H1 (cell line): ENCODE measurements at regions not wholly inside any gene's neighbourhood (a gene's known extent, or its start where the extent isn't known, plus 50 kb on each side); places are given as distances from the start of the nearest gene placed in this dataset.

Experiments
- CTCF ChIA-PET: fragments of 300-600 bp; sonication (Branson Sonifier 250); formaldehyde crosslinking; loops from one replicate; lab custom pipeline; 2021; ENCODE audit not compliant: partially characterized antibody; lab: Charles Lee
- POLR2A ChIA-PET: fragments of 300-600 bp; sonication (Branson Sonifier 250); formaldehyde crosslinking; loops from one replicate; lab custom pipeline; 2021; ENCODE audit warnings: inconsistent platforms; ENCODE audit not compliant: partially characterized antibody; lab: Charles Lee
- DNase-seq, 2 experiments: peaks; one replicate each; pipeline versions ENCODE4 v3.0.0 to v3.0.0-alpha.2; 2010 to 2022; ENCODE audit warnings: low spot score in 2 of 2, low read depth in 1 of 2, mixed read lengths in 1 of 2
- FAIRE-seq: peaks from 2 replicates; lab custom pipeline; 2011; peaks lifted over from hg19 to GRCh38; lab: Jason Lieb, UNC
- H2AFZ ChIP-seq: 2 replicates; pipeline ENCODE4 v1.8.1; 2012; ENCODE audit warnings: low read length, inconsistent platforms
- H2AK5ac ChIP-seq: 2 replicates; pipeline ENCODE4 v1.6.1; 2013; ENCODE audit warnings: low read depth, low read length
- H2BK120ac ChIP-seq: replicated peaks from 2 replicates; pipeline ENCODE3; 2013; ENCODE audit warnings: low read depth, low read length, inconsistent platforms
- H2BK12ac ChIP-seq: 2 replicates; pipeline ENCODE4 v1.6.1; 2013; ENCODE audit warnings: low read depth, low read length
- H2BK15ac ChIP-seq: 2 replicates; pipeline ENCODE4 v1.6.1; 2013; ENCODE audit warnings: low read length
- H2BK20ac ChIP-seq: 2 replicates; pipeline ENCODE4 v1.6.1; 2013; ENCODE audit warnings: low read length
- H2BK5ac ChIP-seq: 2 replicates; pipeline ENCODE4 v1.6.1; 2013; ENCODE audit warnings: low read depth, low read length
- H3K14ac ChIP-seq: 2 replicates; pipeline ENCODE4 v1.6.1; 2013; ENCODE audit warnings: inconsistent platforms; ENCODE audit not compliant: insufficient read length
- H3K18ac ChIP-seq: 2 replicates; pipeline ENCODE4 v1.6.1; 2013; ENCODE audit warnings: low read length; ENCODE audit errors: extremely low read depth
- H3K23ac ChIP-seq: 2 replicates; pipeline ENCODE4 v1.6.1; 2013; ENCODE audit warnings: inconsistent platforms; ENCODE audit not compliant: insufficient read length
- H3K23me2 ChIP-seq: 2 replicates; pipeline ENCODE4 v1.6.1; 2013; ENCODE audit warnings: low read depth, low read length
- H3K27ac ChIP-seq: 2 replicates; pipeline ENCODE4 v1.6.1; 2011; ENCODE audit warnings: low read depth, low read length, inconsistent platforms
- H3K27me3 ChIP-seq, 4 experiments: replicated peaks in 1 of 4; 1 replicate in 1 of 4; 2 replicates in 3 of 4; pipeline versions ENCODE4 v1.6.1 to v1.8.1; 2011 to 2013; ENCODE audit warnings: low read length in 3 of 4, mild to moderate bottlenecking in 3 of 4, inconsistent platforms in 2 of 4, mixed read lengths in 2 of 4, moderate library complexity in 1 of 4; ENCODE audit not compliant: control insufficient read depth in 3 of 4, insufficient read depth in 3 of 4; ENCODE audit errors: extremely low read depth in 1 of 4
- H3K36me3 ChIP-seq, 4 experiments: 2 replicates each; pipeline versions ENCODE4 v1.6.1 to v1.8.1; 2011 to 2013; ENCODE audit warnings: mild to moderate bottlenecking in 4 of 4, low read length in 3 of 4, moderate library complexity in 2 of 4, control low read depth in 1 of 4, inconsistent platforms in 1 of 4; ENCODE audit not compliant: insufficient read depth in 4 of 4, control insufficient read depth in 2 of 4
- H3K4ac ChIP-seq: replicated peaks from 2 replicates; pipeline ENCODE3; 2013; ENCODE audit warnings: low read length, low read depth, mixed read lengths, inconsistent platforms; ENCODE audit not compliant: insufficient read length
- H3K4me1 ChIP-seq, 4 experiments: replicated peaks in 1 of 4; 1 replicate in 1 of 4; 2 replicates in 3 of 4; pipeline versions ENCODE4 v1.6.1 to v1.8.1; 2011 to 2013; ENCODE audit warnings: low read length in 3 of 4, inconsistent platforms in 2 of 4, mixed read lengths in 1 of 4; ENCODE audit not compliant: insufficient read depth in 4 of 4, control insufficient read depth in 3 of 4
- H3K4me2 ChIP-seq, 2 experiments: 2 replicates each; pipeline versions ENCODE4 v1.6.1 to v1.8.1; 2011 to 2013; ENCODE audit warnings: low read depth in 2 of 2, low read length in 2 of 2, control low read depth in 1 of 2, inconsistent platforms in 1 of 2, mild to moderate bottlenecking in 1 of 2; ENCODE audit not compliant: insufficient read depth in 1 of 2
- H3K4me3 ChIP-seq, 4 experiments: fragments of 200-600, 300-600 bp in 1 of 4; sonication (generic), shearing (Covaris generic), sonication (Bioruptor Twin) in 1 of 4; 2 replicates each; pipeline versions ENCODE4 v1.5.1 to v1.8.1; 2011 to 2016; ENCODE audit warnings: low read length in 4 of 4, low read depth in 3 of 4, control low read depth in 2 of 4, inconsistent platforms in 2 of 4, mild to moderate bottlenecking in 2 of 4, mixed read lengths in 1 of 4, moderate library complexity in 1 of 4; ENCODE audit not compliant: insufficient read depth in 2 of 4; ENCODE audit errors: extremely low read depth in 1 of 4
- H3K56ac ChIP-seq: replicated peaks from 2 replicates; pipeline ENCODE3; 2013; ENCODE audit warnings: low read depth, mild to moderate bottlenecking, mixed read lengths, low read length, inconsistent platforms; ENCODE audit not compliant: insufficient read length
- H3K79me1 ChIP-seq: 2 replicates; pipeline ENCODE4 v1.6.1; 2013; ENCODE audit warnings: low read depth, low read length, control low read depth
- H3K79me2 ChIP-seq, 2 experiments: 2 replicates each; pipeline versions ENCODE4 v1.6.1 to v1.8.1; 2012 to 2013; ENCODE audit warnings: low read length in 2 of 2, mild to moderate bottlenecking in 2 of 2, inconsistent platforms in 1 of 2; ENCODE audit not compliant: insufficient read depth in 2 of 2, control insufficient read depth in 1 of 2
- H3K9ac ChIP-seq, 4 experiments: replicated peaks in 1 of 4; 1 replicate in 1 of 4; 2 replicates in 3 of 4; pipeline versions ENCODE4 v1.6.1 to v1.8.1; 2011 to 2013; ENCODE audit warnings: low read depth in 3 of 4, low read length in 3 of 4, control low read depth in 2 of 4, mild to moderate bottlenecking in 2 of 4, moderate library complexity in 2 of 4, inconsistent platforms in 1 of 4; ENCODE audit errors: extremely low read depth in 1 of 4
- H3K9me3 ChIP-seq, 2 experiments: 2 replicates each; pipeline versions ENCODE4 v1.6.1 to v1.8.1; 2012 to 2013; ENCODE audit warnings: mild to moderate bottlenecking in 2 of 2, moderate library complexity in 2 of 2, control low read depth in 1 of 2, inconsistent platforms in 1 of 2, low read depth in 1 of 2, low read length in 1 of 2, mixed read lengths in 1 of 2; ENCODE audit not compliant: insufficient read depth in 2 of 2
- H4K20me1 ChIP-seq, 2 experiments: replicated peaks in 1 of 2; 2 replicates each; pipeline versions ENCODE3 to v1.8.1; 2011 to 2013; ENCODE audit warnings: inconsistent platforms in 2 of 2, low read length in 2 of 2, mild to moderate bottlenecking in 1 of 2; ENCODE audit not compliant: insufficient read depth in 2 of 2, control insufficient read depth in 1 of 2
- H4K5ac ChIP-seq: 2 replicates; pipeline ENCODE4 v1.6.1; 2013; ENCODE audit warnings: low read length, low read depth, mixed read lengths, inconsistent platforms; ENCODE audit not compliant: insufficient read length
- H4K8ac ChIP-seq: 2 replicates; pipeline ENCODE4 v1.8.0; 2013; ENCODE audit warnings: mild to moderate bottlenecking, moderate library complexity, low read length, inconsistent platforms; ENCODE audit not compliant: insufficient read depth; ENCODE audit errors: extremely low read depth
- H4K91ac ChIP-seq: replicated peaks from 2 replicates; pipeline ENCODE3; 2013; ENCODE audit warnings: low read length, mixed read lengths, inconsistent platforms; ENCODE audit not compliant: insufficient read length
- CBX8 ChIP-seq: fragments of 300-800, 300-1000 bp; sonication (generic); IDR thresholded peaks from 2 replicates; pipeline ENCODE4 v1.7.1; 2016; ENCODE audit warnings: low read depth, low read length, borderline replicate concordance
- JUND ChIP-seq: IDR thresholded peaks from 2 replicates; pipeline ENCODE4 v1.6.1; 2011; ENCODE audit warnings: mild to moderate bottlenecking, improper control_type of control experiment, low read length
- WGBS, 2 experiments: shearing (Covaris generic) in 1 of 2; methylation state at CpG; one replicate each; pipeline versions ENCODE4 v1.1.6 to v1.1.7; 2013 to 2015; ENCODE audit warnings: low lambda C conversion rate in 2 of 2, mixed read lengths in 2 of 2, inconsistent platforms in 1 of 2, low coverage in 1 of 2, missing lambda C conversion rate in 1 of 2; ENCODE audit not compliant: insufficient replicate concordance in 2 of 2, insufficient coverage in 1 of 2, insufficient read length in 1 of 2; ENCODE audit errors: extremely low coverage in 1 of 2, missing lambda C conversion rate in 1 of 2; 5-methylcytosine and 5-hydroxymethylcytosine counted together

DNA sequence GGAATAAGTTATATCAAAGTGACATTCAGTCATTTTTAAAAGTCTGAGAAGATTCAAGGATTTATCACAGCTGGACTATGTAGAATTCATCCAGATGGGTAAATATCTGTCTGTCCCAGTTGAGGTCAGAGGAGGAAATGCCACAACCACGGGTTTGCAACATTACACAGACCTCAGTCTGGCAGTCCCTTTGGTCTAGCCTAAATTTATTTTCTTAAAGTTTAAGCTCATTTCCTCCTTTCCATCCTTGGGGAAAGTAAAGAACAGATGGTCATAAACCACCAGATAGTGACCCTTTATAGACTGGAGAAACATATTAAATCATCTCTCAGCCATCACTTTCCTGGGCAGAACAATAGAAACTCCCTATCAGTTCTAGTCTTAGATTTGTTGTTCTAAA lies 238.4 kb upstream of the DDI1 start:
- Histone ChIP-seq H3K23me2 (no peaks in the 10 kb centered on the region), H3K14ac (no peak overlapping the region), H3K9ac (no peak overlapping the region)
- FAIRE-seq (no peak), DNase-seq (no peak)
- TF ChIP-seq CBX8 (no peak), JUND (no peak)
- TF ChIP-seq, all 59 proteins: peak for 0
- POLR2A ChIA-PET = interaction anchor here (0.8 kb wide), 1 partner anchor 365 kb away, joined by 3 read pairs; the partner anchor contains the start of gene PDGFD
- Histone ChIP-seq H3K79me1 (no peaks in the 10 kb centered on the region), H4K8ac (no peak overlapping the region), H4K20me1 (no peaks in the 10 kb centered on the region), H3K9me3 (no peaks in the 10 kb centered on the region), H2AFZ (no peak overlapping the region), H3K79me2 (no peaks in the 10 kb centered on the region), H3K4me1 (peaks cover 0 to 7% (median 0%) of the 10 kb centered on the region in 4 experiments; a peak in 1 of 7 replicates), H3K36me3 (no peaks in the 10 kb centered on the region), H2BK12ac (no peak overlapping the region), H3K56ac (peak overlapping the region; percentile 36), H4K91ac (no peak overlapping the region), H3K18ac (no peak overlapping the region), H3K4ac (no peak overlapping the region), H2AK5ac (no peak overlapping the region), H2BK20ac (no peak overlapping the region), H2BK5ac (no peak overlapping the region), H3K23ac (no peak overlapping the region), H3K4me2 (no peak overlapping the region), H3K27ac (no peak overlapping the region), H3K27me3 (no peaks in the 10 kb centered on the region), H4K5ac (no peak overlapping the region), H2BK15ac (no peak overlapping the region), H2BK120ac (no peak overlapping the region), H3K4me3 (no peak overlapping the region)
- 100% methylated on average over 1 of the region's 1 CpG; no CpG with 5 or more reads in 1 of the 2 experiments for WGBS, 2 experiments
- CTCF ChIA-PET = no interaction called here
